ENCODE measurements at regions not wholly inside any gene's neighbourhood (a gene's known extent, or its start where the extent isn't known, plus 50 kb on each side); places are given as distances from the start of the nearest gene placed in this dataset.
"Not testable (repeated sequence)": the region's sequence is repeated elsewhere in the genome, so short reads cannot be mapped to it uniquely, and the experiment has no call there.

GRCh38 chr13:109985871-109986450, 199.6 kb upstream of the IRS2 start:
- Histone ChIP-seq H3K36me3 (no peaks in the 10 kb centered on the region), H3K9me3 (no peaks in the 10 kb centered on the region), H3K4me1 (replicated peaks) (no peaks in the 10 kb centered on the region), H3K27me3 (replicated peaks; ENCODE audit: insufficient read depth) (no peaks in the 10 kb centered on the region), H3K4me3 (no peak overlapping the region), H3K27ac (no peak overlapping the region)
- DNase-seq (ENCODE audit: low spot score) = no peak
- 79% methylated on average over 6 of the region's 6 CpGs for WGBS
- no peak for TF ChIP-seq POLR2A (IDR thresholded peaks at IDR 0.05)
- TF ChIP-seq POLR2AphosphoS5 (IDR thresholded peaks at IDR 0.05) = no peak
- TF ChIP-seq, protein P1, sequence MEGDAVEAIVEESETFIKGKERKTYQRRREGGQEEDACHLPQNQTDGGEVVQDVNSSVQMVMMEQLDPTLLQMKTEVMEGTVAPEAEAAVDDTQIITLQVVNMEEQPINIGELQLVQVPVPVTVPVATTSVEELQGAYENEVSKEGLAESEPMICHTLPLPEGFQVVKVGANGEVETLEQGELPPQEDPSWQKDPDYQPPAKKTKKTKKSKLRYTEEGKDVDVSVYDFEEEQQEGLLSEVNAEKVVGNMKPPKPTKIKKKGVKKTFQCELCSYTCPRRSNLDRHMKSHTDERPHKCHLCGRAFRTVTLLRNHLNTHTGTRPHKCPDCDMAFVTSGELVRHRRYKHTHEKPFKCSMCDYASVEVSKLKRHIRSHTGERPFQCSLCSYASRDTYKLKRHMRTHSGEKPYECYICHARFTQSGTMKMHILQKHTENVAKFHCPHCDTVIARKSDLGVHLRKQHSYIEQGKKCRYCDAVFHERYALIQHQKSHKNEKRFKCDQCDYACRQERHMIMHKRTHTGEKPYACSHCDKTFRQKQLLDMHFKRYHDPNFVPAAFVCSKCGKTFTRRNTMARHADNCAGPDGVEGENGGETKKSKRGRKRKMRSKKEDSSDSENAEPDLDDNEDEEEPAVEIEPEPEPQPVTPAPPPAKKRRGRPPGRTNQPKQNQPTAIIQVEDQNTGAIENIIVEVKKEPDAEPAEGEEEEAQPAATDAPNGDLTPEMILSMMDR (IDR thresholded peaks at IDR 0.05) = no peak
- intact Hi-C loops (cut with DNase I) = no loop called here

DNA sequence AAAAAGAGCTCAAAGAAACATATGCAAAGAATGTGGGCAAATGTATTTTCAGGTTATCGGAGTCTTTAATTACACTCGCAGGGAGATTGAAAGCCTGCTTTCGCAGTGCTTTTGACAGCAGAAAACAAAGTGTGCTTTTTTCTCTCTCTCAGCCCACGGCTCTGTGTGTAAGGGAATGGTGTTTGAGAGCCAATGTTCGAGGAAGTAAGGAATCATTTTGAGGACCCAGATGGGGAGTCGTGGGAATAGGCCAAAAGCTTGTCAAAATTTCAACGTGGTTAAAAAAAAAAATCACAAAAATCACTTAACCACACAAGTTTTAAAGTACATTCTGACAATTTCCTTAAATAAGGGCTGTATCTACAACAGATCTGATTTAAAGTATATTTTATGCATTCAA, 197.1 kb upstream of the IRS2 start:
- intact Hi-C loops (cut with DNase I) = no loop called here
- no peaks in the 10 kb centered on the region for H3K9me3 ChIP-seq
- H3K27me3 ChIP-seq (replicated peaks; ENCODE audit: insufficient read depth) = no peaks in the 10 kb centered on the region
- no peak overlapping the region for H3K4me3 ChIP-seq
- WGBS = 25% methylated on average over 7 of the region's 7 CpGs
- H3K27ac ChIP-seq = no peak overlapping the region
- no peaks in the 10 kb centered on the region for H3K4me1 ChIP-seq (replicated peaks)
- H3K36me3 ChIP-seq = no peaks in the 10 kb centered on the region
- TF ChIP-seq POLR2AphosphoS5 (IDR thresholded peaks at IDR 0.05) = no peak
- TF ChIP-seq, protein P1 (IDR thresholded peaks at IDR 0.05) = no peak
- no peak for TF ChIP-seq POLR2A (IDR thresholded peaks at IDR 0.05)
- DNase-seq (ENCODE audit: low spot score) = no peak

DNA sequence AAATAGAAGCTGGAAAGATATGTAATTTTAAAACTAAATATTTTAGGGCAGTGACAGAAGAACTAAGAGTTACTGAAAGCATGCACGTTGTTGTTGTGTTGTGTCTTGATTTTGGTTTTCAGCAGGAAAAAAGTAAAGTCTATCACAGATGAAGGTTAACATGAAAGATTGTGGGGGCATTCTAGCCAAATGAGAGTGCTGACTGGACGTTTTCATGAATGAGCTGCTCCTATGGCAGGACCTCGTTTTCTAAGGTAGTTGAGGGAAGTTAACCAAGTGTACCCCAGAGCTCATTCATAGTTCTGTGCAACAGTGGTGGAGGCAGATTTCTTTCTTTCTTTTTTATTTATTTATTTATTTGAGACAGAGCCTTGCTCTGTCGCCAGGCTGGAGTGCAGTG, 194.6 kb upstream of the IRS2 start:
- no peak overlapping the region for H3K4me3 ChIP-seq
- H3K9me3 ChIP-seq = no peaks in the 10 kb centered on the region
- WGBS = 90% methylated on average over 4 of the region's 4 CpGs
- no peak overlapping the region for H3K27ac ChIP-seq
- intact Hi-C loops (cut with DNase I) = no loop called here
- no peak for TF ChIP-seq POLR2AphosphoS5 (IDR thresholded peaks at IDR 0.05)
- TF ChIP-seq POLR2A (IDR thresholded peaks at IDR 0.05) = no peak
- TF ChIP-seq, protein P1 (IDR thresholded peaks at IDR 0.05) = no peak
- DNase-seq (ENCODE audit: low spot score) = no peak
- H3K27me3 ChIP-seq (replicated peaks; ENCODE audit: insufficient read depth) = no peaks in the 10 kb centered on the region
- no peaks in the 10 kb centered on the region for H3K4me1 ChIP-seq (replicated peaks)
- H3K36me3 ChIP-seq = no peaks in the 10 kb centered on the region

- DNase-seq (ENCODE audit: low spot score); H3K4me1 ChIP-seq (replicated peaks); H3K4me3 ChIP-seq; H3K27ac ChIP-seq; intact Hi-C loops (cut with DNase I); H3K9me3 ChIP-seq; H3K27me3 ChIP-seq (replicated peaks; ENCODE audit: insufficient read depth); H3K36me3 ChIP-seq: not testable (repeated sequence)
- WGBS = 77% methylated on average over 3 of the region's 3 CpGs
These were observed 193.3 kb upstream of the IRS2 start for GRCh38 chr13:109979676-109980075.

- Histone ChIP-seq H3K27me3 (replicated peaks; ENCODE audit: insufficient read depth) (no peaks in the 10 kb centered on the region), H3K9me3 (no peaks in the 10 kb centered on the region), H3K4me3 (no peak overlapping the region), H3K27ac (no peak overlapping the region), H3K4me1 (replicated peaks) (no peaks in the 10 kb centered on the region), H3K36me3 (no peaks in the 10 kb centered on the region)
- TF ChIP-seq POLR2A (IDR thresholded peaks at IDR 0.05) = no peak
- TF ChIP-seq, protein P1 (IDR thresholded peaks at IDR 0.05) = no peak
- no peak for TF ChIP-seq POLR2AphosphoS5 (IDR thresholded peaks at IDR 0.05)
- 73% methylated on average over 6 of the region's 6 CpGs for WGBS
- intact Hi-C loops (cut with DNase I) = no loop called here
- no peak for DNase-seq (ENCODE audit: low spot score)
These were observed 192.8 kb upstream of the IRS2 start for GRCh38 chr13:109979228-109979627.
